Neural progenitor cell (in vitro differentiated cells): ENCODE measurements at regions not wholly inside any gene's neighbourhood (a gene's known extent, or its start where the extent isn't known, plus 50 kb on each side); places are given as distances from the start of the nearest gene placed in this dataset.

ENCODE experiments used
- DNase-seq: peaks from one replicate; pipeline ENCODE4 v3.0.0-alpha.2; 2016; ENCODE audit warnings: low spot score
- H2AFZ ChIP-seq: fragments of 200-600 bp; sonication (generic); replicated peaks from 2 replicates; pipeline ENCODE4 v1.6.1; 2016; ENCODE audit warnings: antibody characterized with exemption
- H3F3A ChIP-seq: fragments of 200-600 bp; sonication (generic); 2 replicates; pipeline ENCODE4 v1.6.1; 2016; ENCODE audit warnings: antibody characterized with exemption, low read depth
- H3K27ac ChIP-seq: fragments of 200-600 bp; sonication (generic); 2 replicates; pipeline ENCODE4 v1.5.1; 2016; ENCODE audit warnings: mild to moderate bottlenecking
- H3K27me3 ChIP-seq: fragments of 200-600 bp; sonication (generic); 2 replicates; pipeline ENCODE4 v1.6.1; 2016; ENCODE audit warnings: mild to moderate bottlenecking, moderate library complexity
- H3K36me3 ChIP-seq: fragments of 200-600 bp; sonication (generic); 2 replicates; pipeline ENCODE4 v1.5.1; 2016
- H3K4me1 ChIP-seq: fragments of 200-600 bp; sonication (generic); 2 replicates; pipeline ENCODE4 v1.6.1; 2016; ENCODE audit warnings: mixed run types
- H3K4me2 ChIP-seq: fragments of 200-600 bp; sonication (generic); 2 replicates; pipeline ENCODE4 v1.6.1; 2016
- H3K4me3 ChIP-seq: fragments of 200-600 bp; sonication (generic); 2 replicates; pipeline ENCODE4 v1.5.1; 2016
- H3K79me2 ChIP-seq: fragments of 200-600 bp; sonication (generic); 2 replicates; pipeline ENCODE4 v1.6.1; 2016; ENCODE audit warnings: low read depth
- H3K9ac ChIP-seq: fragments of 200-600 bp; sonication (generic); 2 replicates; pipeline ENCODE4 v1.6.1; 2016
- H3K9me3 ChIP-seq: fragments of 200-600 bp; sonication (generic); 2 replicates; pipeline ENCODE4 v1.5.1; 2016; ENCODE audit warnings: low read depth
- H4K20me1 ChIP-seq: fragments of 200-600 bp; sonication (generic); 2 replicates; pipeline ENCODE4 v1.6.1; 2016; ENCODE audit warnings: low read depth
- H3K27ac Mint-ChIP-seq: 3 replicates; pipeline ENCODE4 v1.8.0; 2021; ENCODE audit warnings: mixed read lengths
- H3K27me3 Mint-ChIP-seq: 2 replicates; pipeline ENCODE4 v1.8.0; 2022; ENCODE audit warnings: low read depth, mild to moderate bottlenecking, inconsistent platforms, moderate library complexity, mixed read lengths; ENCODE audit not compliant: insufficient read depth
- H3K36me3 Mint-ChIP-seq: 3 replicates; pipeline ENCODE4 v1.8.0; 2021; ENCODE audit warnings: mixed read lengths
- H3K4me1 Mint-ChIP-seq: 3 replicates; pipeline ENCODE4 v1.8.0; 2021; ENCODE audit warnings: mixed read lengths
- H3K4me3 Mint-ChIP-seq: 3 replicates; pipeline ENCODE4 v1.8.0; 2021; ENCODE audit warnings: mild to moderate bottlenecking, moderate library complexity, mixed read lengths
- H3K9me3 Mint-ChIP-seq: 3 replicates; pipeline ENCODE4 v1.8.0; 2020; ENCODE audit warnings: mixed read lengths
- EZH2 ChIP-seq: fragments of 200-600 bp; sonication (generic); IDR thresholded peaks from 2 replicates; pipeline ENCODE4 v1.6.1; 2017; ENCODE audit warnings: antibody characterized with exemption, mild to moderate bottlenecking, moderate library complexity
- EZH2phosphoT487 ChIP-seq: fragments of 200-600 bp; sonication (generic); IDR thresholded peaks from 2 replicates; pipeline ENCODE4 v1.6.1; 2017; ENCODE audit warnings: antibody characterized with exemption
- TF ChIP-seq, protein P1 (sequence below): fragments of 200-600 bp; sonication (generic); IDR thresholded peaks from 2 replicates; pipeline ENCODE4 v1.5.1; 2017; ENCODE audit warnings: antibody characterized with exemption, mild to moderate bottlenecking

GRCh38 chrX:97968376-97969163 lies 1084.9 kb downstream of the RPA4 start:
- Mint-ChIP-seq H3K27ac (no peak overlapping the region), H3K4me1 (peaks cover 15% of the 10 kb centered on the region)
- peak overlapping the region; percentile 24 for H3K4me2 ChIP-seq

GRCh38 chrX:97984641-97985040 lies 1100.9 kb downstream of the RPA4 start:
- Mint-ChIP-seq H3K4me3 (no peak overlapping the region), H3K36me3 (peaks cover 2% of the 10 kb centered on the region), H3K27me3 (no peaks in the 10 kb centered on the region), H3K27ac (peak overlapping the region; percentile 6), H3K4me1 (peaks cover 14% of the 10 kb centered on the region), H3K9me3 (peaks cover 12% of the 10 kb centered on the region)
- Histone ChIP-seq H3K9me3 (no peaks in the 10 kb centered on the region), H3K4me2 (no peak overlapping the region), H3K36me3 (no peaks in the 10 kb centered on the region), H3F3A (no peaks in the 10 kb centered on the region), H3K27me3 (no peaks in the 10 kb centered on the region), H3K4me1 (peaks cover 12% of the 10 kb centered on the region), H3K9ac (no peak overlapping the region), H3K27ac (no peak overlapping the region), H3K4me3 (no peak overlapping the region), H4K20me1 (no peaks in the 10 kb centered on the region), H2AFZ (peak overlapping the region; percentile 56), H3K79me2 (no peaks in the 10 kb centered on the region)
- DNase-seq, result no peak
- TF ChIP-seq EZH2phosphoT487 (no peak), EZH2 (no peak)
- TF ChIP-seq, protein P1, sequence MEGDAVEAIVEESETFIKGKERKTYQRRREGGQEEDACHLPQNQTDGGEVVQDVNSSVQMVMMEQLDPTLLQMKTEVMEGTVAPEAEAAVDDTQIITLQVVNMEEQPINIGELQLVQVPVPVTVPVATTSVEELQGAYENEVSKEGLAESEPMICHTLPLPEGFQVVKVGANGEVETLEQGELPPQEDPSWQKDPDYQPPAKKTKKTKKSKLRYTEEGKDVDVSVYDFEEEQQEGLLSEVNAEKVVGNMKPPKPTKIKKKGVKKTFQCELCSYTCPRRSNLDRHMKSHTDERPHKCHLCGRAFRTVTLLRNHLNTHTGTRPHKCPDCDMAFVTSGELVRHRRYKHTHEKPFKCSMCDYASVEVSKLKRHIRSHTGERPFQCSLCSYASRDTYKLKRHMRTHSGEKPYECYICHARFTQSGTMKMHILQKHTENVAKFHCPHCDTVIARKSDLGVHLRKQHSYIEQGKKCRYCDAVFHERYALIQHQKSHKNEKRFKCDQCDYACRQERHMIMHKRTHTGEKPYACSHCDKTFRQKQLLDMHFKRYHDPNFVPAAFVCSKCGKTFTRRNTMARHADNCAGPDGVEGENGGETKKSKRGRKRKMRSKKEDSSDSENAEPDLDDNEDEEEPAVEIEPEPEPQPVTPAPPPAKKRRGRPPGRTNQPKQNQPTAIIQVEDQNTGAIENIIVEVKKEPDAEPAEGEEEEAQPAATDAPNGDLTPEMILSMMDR, result no peak

More at GRCh38 chrX:97968376-97969163, 1084.9 kb downstream of the RPA4 start:
- TF ChIP-seq EZH2 (no peak), EZH2phosphoT487 (no peak)
- TF ChIP-seq, protein P1, result no peak
- no peaks in the 10 kb centered on the region for H3K79me2 ChIP-seq
- H3F3A ChIP-seq, result peaks cover 4% of the 10 kb centered on the region
- H3K27ac ChIP-seq, result no peak overlapping the region
- H3K4me3 ChIP-seq, result no peak overlapping the region
- no peak overlapping the region for H2AFZ ChIP-seq
- Mint-ChIP-seq H3K36me3 (no peaks in the 10 kb centered on the region), H3K9me3 (peaks cover 7% of the 10 kb centered on the region), H3K27me3 (peaks cover 2% of the 10 kb centered on the region), H3K4me3 (no peak overlapping the region)
- H3K4me1 ChIP-seq, result peaks cover 23% of the 10 kb centered on the region
- H3K27me3 ChIP-seq, result no peaks in the 10 kb centered on the region
- no peak overlapping the region for H3K9ac ChIP-seq
- H3K36me3 ChIP-seq, result no peaks in the 10 kb centered on the region
- no peaks in the 10 kb centered on the region for H4K20me1 ChIP-seq
- no peaks in the 10 kb centered on the region for H3K9me3 ChIP-seq
- DNase-seq, result peak; percentile 20

GRCh38 chrX:97985096-97985495 lies 1101.4 kb downstream of the RPA4 start:
- no peaks in the 10 kb centered on the region for H3K9me3 ChIP-seq
- no peak overlapping the region for H3K4me3 ChIP-seq
- H3K9me3 Mint-ChIP-seq, result peaks cover 9% of the 10 kb centered on the region
- peaks cover 2% of the 10 kb centered on the region for H3K36me3 Mint-ChIP-seq
- no peaks in the 10 kb centered on the region for H3K27me3 ChIP-seq
- H3F3A ChIP-seq, result no peaks in the 10 kb centered on the region
- H3K9ac ChIP-seq, result no peak overlapping the region
- H3K4me1 Mint-ChIP-seq, result peaks cover 14% of the 10 kb centered on the region
- no peak for DNase-seq
- TF ChIP-seq EZH2phosphoT487, result no peak
- TF ChIP-seq, protein P1, result no peak
- no peak for TF ChIP-seq EZH2
- H3K36me3 ChIP-seq, result no peaks in the 10 kb centered on the region
- no peak overlapping the region for H3K27ac ChIP-seq
- no peaks in the 10 kb centered on the region for H3K27me3 Mint-ChIP-seq
- peaks cover 12% of the 10 kb centered on the region for H3K4me1 ChIP-seq
- no peak overlapping the region for H3K4me3 Mint-ChIP-seq
- H4K20me1 ChIP-seq, result no peaks in the 10 kb centered on the region
- H3K79me2 ChIP-seq, result no peaks in the 10 kb centered on the region
- H2AFZ ChIP-seq, result peak overlapping the region; percentile 56
- peak overlapping the region; percentile 6 for H3K27ac Mint-ChIP-seq
- no peak overlapping the region for H3K4me2 ChIP-seq
